Retinal pigment epithelial cell (primary cell): ENCODE measurements at regions not wholly inside any gene's neighbourhood (a gene's known extent, or its start where the extent isn't known, plus 50 kb on each side); places are given as distances from the start of the nearest gene placed in this dataset.

Experiments used
- DNase-seq: peaks from one replicate; pipeline ENCODE4 v3.0.0-alpha.2; 2010; ENCODE audit warnings: low read depth
- H3K4me3 ChIP-seq: 2 replicates; pipeline ENCODE4 v1.5.1; 2011; ENCODE audit warnings: mild to moderate bottlenecking, low read length, control low read depth, moderate library complexity
- TF ChIP-seq, protein P1 (sequence below): conservative IDR thresholded peaks from 2 replicates; pipeline ENCODE4 v1.5.1; 2011; ENCODE audit warnings: low read depth, low read length, control low read depth, inconsistent platforms

DNA sequence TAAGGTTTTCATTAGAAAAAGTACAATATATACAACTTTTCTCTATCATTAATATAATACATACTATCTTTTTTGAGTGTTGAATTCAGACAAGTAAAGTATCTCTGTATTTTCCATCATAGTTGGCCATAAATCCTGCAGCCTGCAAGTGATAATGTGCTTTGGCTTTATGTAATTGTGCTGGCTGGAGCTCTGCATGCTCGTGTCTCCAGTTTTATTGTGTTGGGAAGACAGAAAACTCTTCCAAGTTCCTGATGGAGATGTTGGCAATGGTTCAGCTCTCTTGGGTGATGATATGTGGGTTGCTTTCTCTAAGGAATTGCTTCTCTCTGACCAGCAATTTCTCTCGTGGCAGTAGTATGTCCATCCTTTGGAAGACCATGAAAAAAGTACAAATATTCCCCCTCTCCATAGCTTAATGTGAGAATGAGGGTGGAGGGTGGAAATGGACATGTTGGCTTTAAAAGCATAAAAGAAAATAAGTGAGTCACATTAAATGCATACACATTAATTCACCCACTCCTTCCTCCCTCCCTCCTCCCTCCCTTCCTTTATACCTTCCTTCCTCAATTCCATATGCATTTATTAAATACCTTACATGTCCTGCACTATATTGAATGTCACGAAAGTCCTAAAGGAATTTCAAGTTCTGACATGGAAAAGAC, 344.2 kb downstream of the MTX2 start:
- DNase-seq, result no peak

DNA sequence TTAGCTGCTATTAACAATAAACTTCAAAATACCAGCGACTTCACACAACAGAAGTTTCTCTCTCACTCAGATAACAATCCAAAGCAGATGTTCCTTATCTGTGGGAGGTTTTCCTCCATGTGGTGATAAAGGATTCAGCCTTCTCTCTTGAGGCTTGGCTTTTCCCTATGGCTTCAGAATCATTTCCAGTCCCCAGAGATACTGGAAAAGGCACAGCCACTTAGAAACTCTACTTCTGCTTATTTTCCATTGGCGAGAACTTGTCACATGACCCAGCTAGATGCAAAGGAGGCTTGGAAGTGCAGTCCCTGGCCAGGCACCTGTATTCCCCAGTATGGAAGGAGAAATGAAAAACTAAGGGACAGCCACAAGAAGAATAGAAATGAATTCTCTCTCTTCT, 344.8 kb downstream of the MTX2 start:
- TF ChIP-seq, protein P1, sequence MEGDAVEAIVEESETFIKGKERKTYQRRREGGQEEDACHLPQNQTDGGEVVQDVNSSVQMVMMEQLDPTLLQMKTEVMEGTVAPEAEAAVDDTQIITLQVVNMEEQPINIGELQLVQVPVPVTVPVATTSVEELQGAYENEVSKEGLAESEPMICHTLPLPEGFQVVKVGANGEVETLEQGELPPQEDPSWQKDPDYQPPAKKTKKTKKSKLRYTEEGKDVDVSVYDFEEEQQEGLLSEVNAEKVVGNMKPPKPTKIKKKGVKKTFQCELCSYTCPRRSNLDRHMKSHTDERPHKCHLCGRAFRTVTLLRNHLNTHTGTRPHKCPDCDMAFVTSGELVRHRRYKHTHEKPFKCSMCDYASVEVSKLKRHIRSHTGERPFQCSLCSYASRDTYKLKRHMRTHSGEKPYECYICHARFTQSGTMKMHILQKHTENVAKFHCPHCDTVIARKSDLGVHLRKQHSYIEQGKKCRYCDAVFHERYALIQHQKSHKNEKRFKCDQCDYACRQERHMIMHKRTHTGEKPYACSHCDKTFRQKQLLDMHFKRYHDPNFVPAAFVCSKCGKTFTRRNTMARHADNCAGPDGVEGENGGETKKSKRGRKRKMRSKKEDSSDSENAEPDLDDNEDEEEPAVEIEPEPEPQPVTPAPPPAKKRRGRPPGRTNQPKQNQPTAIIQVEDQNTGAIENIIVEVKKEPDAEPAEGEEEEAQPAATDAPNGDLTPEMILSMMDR, result no peak
- H3K4me3 ChIP-seq, result no peak overlapping the region
- no peak for DNase-seq

More for the DNA sequence above, 344.2 kb downstream of the MTX2 start:
- TF ChIP-seq, protein P1, result no peak
- H3K4me3 ChIP-seq, result no peak overlapping the region

DNA sequence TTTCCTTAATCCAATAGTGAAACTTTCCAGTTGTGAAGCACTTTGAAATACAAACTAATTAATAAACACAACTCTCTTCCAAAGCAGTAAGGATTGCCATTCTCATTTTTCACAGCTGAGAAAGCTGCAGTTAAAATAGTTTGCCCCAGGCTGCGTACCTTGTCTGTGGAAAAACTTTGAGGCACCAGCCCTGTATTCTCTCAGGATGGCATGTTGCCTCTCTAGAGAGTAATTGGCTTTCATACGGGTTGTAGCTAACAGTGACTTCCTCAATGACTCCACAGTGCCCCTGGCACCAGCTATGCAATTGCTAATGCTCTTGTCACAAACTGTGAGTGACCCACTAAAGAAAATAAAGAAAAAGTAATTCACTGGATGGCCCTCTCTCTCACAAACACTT, 345.7 kb downstream of the MTX2 start:
- DNase-seq, result no peak
- H3K4me3 ChIP-seq, result no peak overlapping the region
- TF ChIP-seq, protein P1, result no peak

DNA sequence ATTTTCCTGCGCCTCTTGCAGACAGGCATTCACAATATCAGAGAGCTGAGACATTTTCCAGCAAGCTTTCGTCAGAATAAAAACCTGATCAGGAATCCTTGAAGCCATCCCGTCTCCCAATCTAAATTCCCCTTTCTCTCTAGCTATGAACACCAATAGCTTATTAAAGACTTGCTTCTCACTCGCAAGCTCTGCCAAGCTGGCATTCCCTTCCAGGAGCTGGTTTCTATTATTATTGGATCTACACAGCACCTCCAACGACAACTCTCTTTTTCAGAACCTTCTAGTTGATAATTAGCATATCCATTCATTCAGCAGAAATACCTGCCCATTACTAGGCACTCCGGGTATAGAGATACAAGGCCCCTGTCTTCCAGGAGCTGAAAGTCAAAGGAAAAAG, 350.3 kb downstream of the MTX2 start:
- no peak for DNase-seq
- H3K4me3 ChIP-seq, result no peak overlapping the region
- TF ChIP-seq, protein P1, result no peak

DNA sequence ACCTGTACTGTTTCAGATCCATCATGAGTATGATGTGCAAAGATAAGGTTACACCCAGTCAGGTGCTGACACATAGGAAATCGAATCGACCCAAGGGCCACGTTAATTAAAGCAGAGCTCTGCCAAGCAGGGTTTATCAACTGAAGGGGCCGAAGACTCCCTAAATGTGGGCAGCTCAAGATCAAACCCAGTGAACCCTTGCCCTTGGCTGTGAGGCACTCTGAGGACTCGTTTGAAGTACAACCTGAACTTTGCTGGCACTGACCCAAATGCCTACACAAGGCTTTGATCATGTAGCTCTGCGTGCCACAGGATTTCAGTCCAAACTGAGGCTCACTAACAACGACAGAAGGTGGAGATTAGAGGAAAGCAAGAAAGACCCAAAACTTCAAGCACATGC, 352.1 kb downstream of the MTX2 start:
- no peak for DNase-seq
- TF ChIP-seq, protein P1, result no peak
- H3K4me3 ChIP-seq, result no peak overlapping the region

DNA sequence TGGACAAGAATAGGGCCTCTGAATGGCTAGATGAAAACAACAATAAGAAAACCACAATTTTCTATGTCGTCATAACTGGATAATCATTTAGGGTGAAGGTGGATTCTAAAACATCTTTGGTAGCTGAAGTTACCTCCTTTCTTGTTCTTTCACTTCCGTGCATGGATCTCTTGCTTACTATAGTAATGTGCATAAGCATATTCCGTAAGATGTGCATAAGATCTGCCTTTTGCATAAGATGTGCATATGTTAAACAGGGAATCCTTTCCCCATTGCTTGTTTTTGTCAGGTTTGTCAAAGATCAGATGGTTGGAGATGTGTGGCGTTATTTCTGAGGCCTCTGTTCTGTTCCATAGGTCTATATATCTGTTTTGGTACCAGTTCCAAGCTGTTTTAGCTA, 353.6 kb downstream of the MTX2 start:
- TF ChIP-seq, protein P1, result no peak
- DNase-seq, result no peak
- H3K4me3 ChIP-seq, result no peak overlapping the region

DNA sequence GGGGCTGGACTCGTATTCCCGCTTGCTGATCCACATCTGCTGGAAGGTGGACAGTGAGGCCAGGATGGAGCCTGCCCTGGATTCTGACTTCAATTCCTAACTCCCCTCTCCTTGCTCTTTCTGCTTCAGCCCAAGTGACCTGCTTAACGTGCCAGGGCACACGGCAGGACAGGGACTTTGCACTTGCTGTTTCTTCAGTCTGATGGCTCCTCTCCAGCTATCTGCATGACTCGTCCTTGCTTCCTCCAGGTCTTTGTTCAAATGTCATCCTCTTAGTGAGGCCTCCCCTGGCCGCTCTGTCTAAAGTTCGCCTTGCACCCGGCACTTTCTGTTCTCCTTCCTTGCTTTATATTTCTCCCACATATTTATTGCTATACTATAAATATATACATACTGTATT, 357.6 kb downstream of the MTX2 start:
- H3K4me3 ChIP-seq, result no peak overlapping the region
- TF ChIP-seq, protein P1, result no peak
- DNase-seq, result no peak
